GM23338 (cell line): ENCODE measurements at regions not wholly inside any gene's neighbourhood (a gene's known extent, or its start where the extent isn't known, plus 50 kb on each side); places are given as distances from the start of the nearest gene placed in this dataset.

Experiments
- CREB1 ChIP-seq: fragments of 250-450 bp; sonication (Bioruptor Pico); IDR thresholded peaks from 2 replicates; pipeline ENCODE4 v1.5.0; 2020; ENCODE audit warnings: low read depth, mild to moderate bottlenecking, moderate library complexity
- CTCF ChIP-seq, 2 experiments: fragments of 200-600 bp in 1 of 2; sonication (generic) in 1 of 2; conservative IDR thresholded peaks; 2 replicates each; pipeline versions ENCODE4 v1.5.1 to v1.6.1; 2016 to 2017; ENCODE audit warnings: antibody characterized with exemption in 2 of 2, low read depth in 2 of 2, mild to moderate bottlenecking in 2 of 2, moderate library complexity in 1 of 2
- POLR2AphosphoS5 ChIP-seq: IDR thresholded peaks from 2 replicates; pipeline ENCODE4 v1.6.1; 2016; ENCODE audit warnings: antibody characterized with exemption, low read depth

- no peak for TF ChIP-seq CTCF (conservative IDR thresholded peaks at IDR 0.05; ENCODE audit: low read depth in 2 of 2)
- TF ChIP-seq CREB1 (CRISPR knock-in tag), result no peak
- no peak for TF ChIP-seq POLR2AphosphoS5
Observed at GRCh38 chr7:108659261-108659660, 89.6 kb downstream of the DNAJB9 start.
